Thyroid gland (tissue), 4 donors: ENCODE measurements at regions not wholly inside any gene's neighbourhood (a gene's known extent, or its start where the extent isn't known, plus 50 kb on each side); places are given as distances from the start of the nearest gene placed in this dataset.

Source experiments
- CTCF ChIP-seq, 6 experiments: fragments of 200-600 bp in 3 of 6; fragments of 450-650 bp in 3 of 6; sonication (generic) in 3 of 6; IDR thresholded peaks; one replicate each; pipeline ENCODE4 v1.5.1; 2016 to 2019; ENCODE audit warnings: antibody characterized with exemption in 6 of 6, mild to moderate bottlenecking in 2 of 6, inconsistent platforms in 1 of 6, moderate library complexity in 1 of 6
- POLR2A ChIP-seq, 2 donors: fragments of 450-650 bp; IDR thresholded peaks; one replicate each; pipeline ENCODE4 v1.6.1; 2017; ENCODE audit warnings: antibody characterized with exemption in 2 of 2, mild to moderate bottlenecking in 2 of 2, moderate library complexity in 1 of 2

- TF ChIP-seq POLR2A (IDR thresholded peaks at IDR 0.05) (no peak), CTCF (IDR thresholded peaks at IDR 0.05) (no peak)
These were observed 566.6 kb upstream of the MEF2C start for GRCh38 chr5:89449392-89450148.
